Transverse colon (tissue), 4 donors: ENCODE measurements at regions not wholly inside any gene's neighbourhood (a gene's known extent, or its start where the extent isn't known, plus 50 kb on each side); places are given as distances from the start of the nearest gene placed in this dataset.

Experiments
- DNase-seq: peaks from one replicate; pipeline ENCODE4 v3.0.0-alpha.2; 2019
- H3K27ac ChIP-seq, 4 donors: fragments of 200-600 bp; sonication (generic); 2 replicates each; pipeline ENCODE4 v1.5.1; 2016 to 2018; ENCODE audit warnings: inconsistent platforms in 4 of 4
- H3K27me3 ChIP-seq: fragments of 200-600 bp; sonication (generic); 2 replicates; pipeline ENCODE4 v1.5.1; 2017; ENCODE audit warnings: inconsistent platforms
- H3K36me3 ChIP-seq, 4 donors: fragments of 200-600 bp; sonication (generic); 2 replicates each; pipeline ENCODE4 v1.5.1; 2017 to 2019; ENCODE audit warnings: inconsistent platforms in 4 of 4
- H3K4me1 ChIP-seq, 4 donors: fragments of 200-600 bp; sonication (generic); 2 replicates each; pipeline ENCODE4 v1.5.1; 2017 to 2020; ENCODE audit warnings: inconsistent platforms in 4 of 4
- H3K4me3 ChIP-seq, 4 donors: fragments of 200-600 bp; sonication (generic); 1 replicate in 1 of 4; 2 replicates in 3 of 4; pipeline versions ENCODE4 v1.5.1 to v1.6.1; 2017 to 2019; ENCODE audit warnings: inconsistent platforms in 4 of 4
- H3K9me3 ChIP-seq, 2 donors: fragments of 200-600 bp; sonication (generic); 2 replicates each; pipeline ENCODE4 v1.5.1; 2017 to 2019; ENCODE audit warnings: inconsistent platforms in 2 of 2
- CTCF ChIP-seq, 5 experiments: fragments of 200-600 bp in 3 of 5; fragments of 450-650 bp in 2 of 5; sonication (generic) in 3 of 5; IDR thresholded peaks; 1 replicate in 2 of 5; 2 replicates in 3 of 5; pipeline ENCODE4 v1.5.1; 2016 to 2017; ENCODE audit warnings: antibody characterized with exemption in 5 of 5, inconsistent platforms in 3 of 5, mild to moderate bottlenecking in 2 of 5, moderate library complexity in 1 of 5
- EP300 ChIP-seq: sonication (generic); formaldehyde crosslinking; IDR thresholded peaks from one replicate; pipeline ENCODE4 v1.6.1; 2017; ENCODE audit warnings: antibody characterized with exemption, low read depth
- POLR2A ChIP-seq: fragments of 450-650 bp; IDR thresholded peaks from one replicate; pipeline ENCODE4 v1.6.1; 2016; ENCODE audit warnings: antibody characterized with exemption, mild to moderate bottlenecking, moderate library complexity
- POLR2AphosphoS5 ChIP-seq, 3 donors: sonication (generic); formaldehyde crosslinking; IDR thresholded peaks; one replicate each; pipeline ENCODE4 v1.6.1; 2016; ENCODE audit warnings: antibody characterized with exemption in 3 of 3
- WGBS, 2 donors: methylation state at CpG; one replicate each; pipeline ENCODE4 v1.1.5; 2018; ENCODE audit warnings: low coverage in 1 of 2; 5-methylcytosine and 5-hydroxymethylcytosine counted together
- in situ Hi-C, 4 donors: fragments of 200-750 bp; cut with MboI; loops; one replicate each; pipeline versions ENCODE4 v1.15.0 to v1.15.1; 2017; ENCODE audit warnings: low sequenced_read_pairs in 3 of 4, low pct_ligation_motif_present in 1 of 4, low pct_unique_long_range_greater_than_20kb in 1 of 4
- intact Hi-C: fragments of 100-400 bp; cut with DNase I; formaldehyde crosslinking; loops from one replicate; pipeline ENCODE4 v1.15.1; 2023; ENCODE audit warnings: low total_unique reads

GRCh38 chr5:155229135-155229534, 215.6 kb downstream of the KIF4B start:
- Histone ChIP-seq H3K36me3 (no peaks in the 10 kb centered on the region), H3K4me1 (no peaks in the 10 kb centered on the region), H3K27ac (no peak overlapping the region), H3K4me3 (no peak overlapping the region), H3K9me3 (no peaks in the 10 kb centered on the region), H3K27me3 (no peaks in the 10 kb centered on the region)
- TF ChIP-seq CTCF (IDR thresholded peaks at IDR 0.05) (no peak), EP300 (no peak), POLR2AphosphoS5 (IDR thresholded peaks at IDR 0.05) (no peak), POLR2A (no peak)
- intact Hi-C loops = no loop called here
- in situ Hi-C loops = no loop called here
- 79 to 90% methylated on average over 5 of the region's 5 CpGs for WGBS, 2 donors
- no peak for DNase-seq

- no peak overlapping the region for H3K27ac ChIP-seq
- H3K27me3 ChIP-seq = no peaks in the 10 kb centered on the region
- in situ Hi-C loops = no loop called here
- 76% methylated on average over 2 of the region's 2 CpGs; no CpG with 5 or more reads in 1 of the 2 donors for WGBS, 2 donors
- H3K4me3 ChIP-seq = no peak overlapping the region
- intact Hi-C loops = no loop called here
- H3K9me3 ChIP-seq = peaks cover 4 to 9% of the 10 kb centered on the region in 2 donors
- TF ChIP-seq POLR2AphosphoS5 (IDR thresholded peaks at IDR 0.05) (no peak), CTCF (IDR thresholded peaks at IDR 0.05) (no peak), EP300 (no peak), POLR2A (no peak)
- H3K36me3 ChIP-seq = no peaks in the 10 kb centered on the region
- no peak for DNase-seq
- no peaks in the 10 kb centered on the region for H3K4me1 ChIP-seq
Observed at GRCh38 chr5:155239803-155240202, 226.2 kb downstream of the KIF4B start.

GRCh38 chr5:155250596-155250995, 237.0 kb downstream of the KIF4B start:
- Histone ChIP-seq H3K36me3 (no peaks in the 10 kb centered on the region), H3K27ac (no peak overlapping the region), H3K9me3 (no peaks in the 10 kb centered on the region), H3K4me1 (no peaks in the 10 kb centered on the region), H3K4me3 (no peak overlapping the region), H3K27me3 (no peaks in the 10 kb centered on the region)
- intact Hi-C loops (no loop called here), in situ Hi-C loops (no loop called here)
- 43 to 59% methylated on average over 1 to 5 of the region's 5 CpGs for WGBS, 2 donors
- DNase-seq = no peak
- TF ChIP-seq POLR2A = no peak
- no peak for TF ChIP-seq CTCF (IDR thresholded peaks at IDR 0.05)
- no peak for TF ChIP-seq EP300
- no peak for TF ChIP-seq POLR2AphosphoS5 (IDR thresholded peaks at IDR 0.05)

GRCh38 chr5:155252025-155252424, 238.5 kb downstream of the KIF4B start:
- DNase-seq = no peak
- Histone ChIP-seq H3K27ac (no peak overlapping the region), H3K4me1 (no peaks in the 10 kb centered on the region), H3K27me3 (no peaks in the 10 kb centered on the region), H3K36me3 (no peaks in the 10 kb centered on the region), H3K9me3 (no peaks in the 10 kb centered on the region), H3K4me3 (no peak overlapping the region)
- intact Hi-C loops (no loop called here), in situ Hi-C loops (no loop called here)
- TF ChIP-seq CTCF (IDR thresholded peaks at IDR 0.05) = no peak
- no peak for TF ChIP-seq POLR2A
- no peak for TF ChIP-seq EP300
- no peak for TF ChIP-seq POLR2AphosphoS5 (IDR thresholded peaks at IDR 0.05)
